Activated T-cell treated with anti-CD3 and anti-CD28 coated beads for 48 hours (primary cell): ENCODE measurements at regions not wholly inside any gene's neighbourhood (a gene's known extent, or its start where the extent isn't known, plus 50 kb on each side); places are given as distances from the start of the nearest gene placed in this dataset.

Experiments
- DNase-seq: peaks from one replicate; pipeline ENCODE4 v3.0.0-alpha.2; 2020; ENCODE audit warnings: low read depth

GRCh38 chr7:42432644-42433043, 195.6 kb upstream of the GLI3 start:
- no peak for DNase-seq

GRCh38 chr7:42431873-42432272, 194.9 kb upstream of the GLI3 start:
- no peak for DNase-seq

- no peak for DNase-seq
These were observed 192.3 kb upstream of the GLI3 start for GRCh38 chr7:42429339-42429738.

GRCh38 chr7:42426163-42426562, 189.2 kb upstream of the GLI3 start:
- no peak for DNase-seq

- no peak for DNase-seq
These were observed 178.0 kb upstream of the GLI3 start for GRCh38 chr7:42414941-42415505.

GRCh38 chr7:42414028-42414427, 177.0 kb upstream of the GLI3 start:
- no peak for DNase-seq

GRCh38 chr7:42409296-42409695, 172.3 kb upstream of the GLI3 start:
- no peak for DNase-seq

GRCh38 chr7:42407833-42408232, 170.8 kb upstream of the GLI3 start:
- DNase-seq = no peak

- no peak for DNase-seq
These were observed 170.2 kb upstream of the GLI3 start for GRCh38 chr7:42407021-42407710.

- DNase-seq = no peak
These were observed 169.3 kb upstream of the GLI3 start for GRCh38 chr7:42406358-42406757.

GRCh38 chr7:42405782-42406181, 168.8 kb upstream of the GLI3 start:
- no peak for DNase-seq

- no peak for DNase-seq
These were observed 166.8 kb upstream of the GLI3 start for GRCh38 chr7:42403831-42404230.

- DNase-seq = no peak
These were observed 164.0 kb upstream of the GLI3 start for GRCh38 chr7:42400961-42401360.

- DNase-seq = no peak
These were observed 163.3 kb upstream of the GLI3 start for GRCh38 chr7:42400211-42400772.

- no peak for DNase-seq
These were observed 158.6 kb upstream of the GLI3 start for GRCh38 chr7:42395607-42396006.

GRCh38 chr7:42392826-42393225, 155.8 kb upstream of the GLI3 start:
- no peak for DNase-seq

- DNase-seq = no peak
These were observed 152.7 kb upstream of the GLI3 start for GRCh38 chr7:42389697-42390096.

GRCh38 chr7:42385912-42386311, 148.9 kb upstream of the GLI3 start:
- no peak for DNase-seq

GRCh38 chr7:42381161-42381560, 144.2 kb upstream of the GLI3 start:
- DNase-seq = no peak

GRCh38 chr7:42380401-42380800, 143.4 kb upstream of the GLI3 start:
- no peak for DNase-seq

- no peak for DNase-seq
These were observed 141.1 kb upstream of the GLI3 start for GRCh38 chr7:42378149-42378548.

- no peak for DNase-seq
These were observed 136.3 kb upstream of the GLI3 start for GRCh38 chr7:42373285-42373684.

- DNase-seq = no peak
These were observed 135.5 kb upstream of the GLI3 start for GRCh38 chr7:42372479-42372878.

GRCh38 chr7:42359946-42360345, 122.9 kb upstream of the GLI3 start:
- DNase-seq = no peak
